ENCODE measurements at regions not wholly inside any gene's neighbourhood (a gene's known extent, or its start where the extent isn't known, plus 50 kb on each side); places are given as distances from the start of the nearest gene placed in this dataset.

DNA sequence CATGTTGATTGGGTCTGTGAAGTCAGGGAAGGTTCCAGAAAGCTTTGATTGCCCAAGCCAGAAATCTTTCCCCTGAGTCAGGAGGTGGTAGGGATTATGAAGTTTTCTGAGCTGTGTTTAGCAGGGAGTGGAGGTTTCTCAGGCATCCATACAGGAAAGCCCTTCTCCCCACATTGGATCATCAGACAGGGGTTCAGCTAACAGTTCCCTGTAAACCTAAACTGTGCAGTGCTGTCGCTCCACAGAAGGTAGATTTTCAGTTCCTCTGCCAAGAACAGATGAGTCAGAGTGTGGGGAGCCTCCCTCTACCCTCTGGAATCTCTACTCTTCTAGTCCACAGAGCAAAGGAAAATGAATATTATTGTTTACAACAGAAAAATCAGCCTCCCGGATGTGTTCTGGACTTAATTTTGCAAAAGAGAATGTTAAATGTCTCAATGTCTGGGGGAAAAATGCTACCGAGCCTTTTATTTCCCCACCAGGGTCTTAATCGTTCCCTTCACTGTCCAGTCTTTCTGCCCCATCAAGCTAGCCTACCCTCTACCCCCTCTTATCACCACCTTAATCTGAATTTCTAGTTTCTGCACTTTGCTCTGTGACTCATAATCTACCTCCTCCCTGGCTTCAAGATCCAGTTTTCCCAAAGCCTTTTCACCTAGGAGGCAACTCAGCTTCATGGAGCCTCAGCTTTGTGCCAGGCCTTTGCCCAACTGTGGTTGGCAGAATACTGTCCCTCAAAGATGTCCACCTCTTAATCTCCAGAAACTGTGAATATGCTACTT is 355.6 kb downstream of the PRDM2 start:
- DNase-seq: no peak

DNA sequence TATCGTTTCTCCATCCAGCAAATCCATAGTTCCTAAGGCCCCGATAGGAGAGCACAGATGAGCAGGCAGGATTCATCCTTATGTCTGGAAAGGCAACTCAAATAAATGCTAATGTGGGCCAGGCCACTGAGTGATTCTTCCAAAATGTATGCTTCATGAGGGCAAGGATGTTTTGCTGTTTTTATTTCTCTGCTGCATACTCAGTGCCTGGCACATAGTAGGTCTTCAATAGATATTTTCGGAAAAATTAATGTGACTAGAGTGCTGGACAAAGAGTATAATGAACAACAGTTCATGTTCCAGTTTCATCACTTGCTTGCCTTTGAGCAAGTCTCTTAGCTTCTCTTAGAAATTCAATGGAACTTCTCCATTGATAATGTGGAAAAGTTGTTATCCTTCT is 357.7 kb downstream of the PRDM2 start:
- no peak for DNase-seq

DNA sequence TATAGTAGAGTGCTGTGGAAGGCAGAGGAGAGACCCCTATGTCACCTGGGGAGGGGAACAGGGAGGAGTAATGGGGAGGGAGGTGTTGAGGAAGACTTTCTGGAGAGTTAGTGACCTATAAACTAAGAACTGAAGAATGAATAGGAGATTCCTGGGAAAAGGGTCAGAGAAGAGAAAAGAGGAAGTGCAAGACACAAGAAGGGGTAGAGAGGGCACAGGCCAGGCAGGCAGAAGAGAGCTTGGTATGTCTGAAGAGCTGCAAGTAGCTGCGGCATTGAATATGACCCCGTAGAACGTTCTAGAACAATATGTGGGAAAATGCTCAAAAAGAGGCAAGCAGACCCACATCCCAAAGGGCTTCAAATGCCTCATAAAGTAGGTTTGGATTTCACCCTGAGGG is 361.2 kb downstream of the PRDM2 start:
- no peak for DNase-seq

DNA sequence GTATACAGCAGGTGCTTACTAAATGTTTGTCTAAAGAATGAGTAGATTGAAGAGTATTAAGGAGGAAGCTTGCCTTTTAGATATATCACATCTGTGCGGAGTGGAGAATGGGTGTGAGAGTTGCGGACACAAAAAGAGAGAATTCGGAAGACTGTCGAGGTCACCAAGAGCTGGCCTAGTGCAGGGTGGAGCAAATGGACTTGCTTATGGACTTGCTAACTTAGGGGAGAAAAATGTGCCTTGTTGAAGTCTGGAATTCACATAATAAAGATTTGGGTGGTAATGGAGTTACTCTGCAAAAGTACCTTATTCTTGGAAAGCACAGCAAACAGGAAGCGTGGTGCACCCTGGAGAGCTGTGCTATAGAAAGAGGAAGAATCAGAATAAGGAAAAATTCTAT is 361.7 kb downstream of the PRDM2 start:
- no peak for DNase-seq

DNA sequence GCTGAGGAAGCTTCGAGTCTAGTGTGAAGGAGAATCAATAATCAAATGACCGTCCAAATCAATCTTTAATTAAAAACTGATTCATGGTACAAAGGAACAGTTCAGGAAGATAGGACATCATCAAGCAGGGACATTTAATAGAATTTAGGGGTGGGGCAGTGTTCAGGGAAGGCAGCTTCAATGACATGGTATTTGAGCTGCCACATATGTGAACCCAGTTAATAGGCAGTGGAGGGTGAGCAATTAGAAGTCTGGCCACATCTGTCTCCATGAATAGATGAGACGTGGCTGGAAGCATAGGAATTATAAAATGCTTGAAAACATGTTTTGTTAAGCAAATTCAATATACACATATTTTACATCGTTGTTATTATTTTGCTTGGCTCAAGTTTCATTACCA is 362.7 kb downstream of the PRDM2 start:
- no peak for DNase-seq

DNA sequence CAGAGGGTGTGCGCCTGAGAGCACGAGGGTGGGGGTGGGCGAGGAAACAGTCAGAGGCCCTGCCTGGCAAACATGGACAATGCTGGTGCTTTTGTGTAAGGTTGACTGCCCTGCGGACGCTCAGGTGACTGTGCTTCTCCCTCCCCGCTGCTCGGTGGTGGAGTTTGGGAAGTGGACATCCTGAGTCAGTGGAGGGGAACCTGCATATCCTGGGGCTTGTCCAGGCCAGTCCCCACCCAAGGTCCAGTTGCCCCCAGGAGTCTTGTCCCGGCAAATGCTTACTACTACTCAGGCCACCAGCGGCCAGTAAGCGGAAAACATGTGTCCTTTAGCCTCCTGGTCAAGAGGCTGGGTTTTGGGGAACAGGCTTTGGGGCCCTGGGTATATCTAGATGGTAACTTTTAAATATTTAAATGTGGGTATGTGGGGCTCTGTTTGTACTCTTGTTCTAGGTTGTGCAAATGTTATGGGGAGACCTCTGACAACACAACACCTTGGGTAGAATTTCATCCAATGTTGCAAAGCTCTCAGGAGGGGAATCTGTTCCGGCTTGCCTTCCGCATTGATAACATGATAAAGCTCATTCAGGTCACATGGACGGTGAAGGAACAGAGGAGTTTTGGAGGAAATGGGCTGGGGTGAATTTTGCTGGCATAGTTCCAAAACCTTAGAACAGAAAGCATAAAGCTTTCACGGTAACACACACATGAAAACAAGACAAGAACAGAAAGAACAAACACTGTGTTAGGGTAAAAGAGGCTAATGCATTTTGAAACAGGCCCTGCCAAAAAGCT is 364.9 kb downstream of the PRDM2 start:
- no peak for DNase-seq

DNA sequence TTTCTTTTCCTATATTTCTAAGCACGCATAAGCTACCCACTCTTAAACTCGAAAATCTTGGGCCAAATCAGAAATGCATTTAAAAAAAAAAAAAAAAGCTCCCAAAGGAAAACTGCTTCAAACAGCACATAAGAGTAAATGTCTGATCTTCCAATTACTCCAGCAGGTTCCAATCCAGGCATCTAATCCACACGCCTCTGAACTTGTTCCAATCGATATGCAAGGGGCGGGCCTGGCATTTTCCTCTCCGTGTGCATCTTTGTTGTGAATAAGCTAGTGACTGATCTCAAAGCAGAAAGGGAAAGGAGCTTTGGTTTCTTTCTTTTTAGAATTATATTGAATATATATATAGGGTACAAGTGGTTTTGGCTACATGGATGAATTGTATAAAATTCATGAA is 365.5 kb downstream of the PRDM2 start:
- no peak for DNase-seq

DNA sequence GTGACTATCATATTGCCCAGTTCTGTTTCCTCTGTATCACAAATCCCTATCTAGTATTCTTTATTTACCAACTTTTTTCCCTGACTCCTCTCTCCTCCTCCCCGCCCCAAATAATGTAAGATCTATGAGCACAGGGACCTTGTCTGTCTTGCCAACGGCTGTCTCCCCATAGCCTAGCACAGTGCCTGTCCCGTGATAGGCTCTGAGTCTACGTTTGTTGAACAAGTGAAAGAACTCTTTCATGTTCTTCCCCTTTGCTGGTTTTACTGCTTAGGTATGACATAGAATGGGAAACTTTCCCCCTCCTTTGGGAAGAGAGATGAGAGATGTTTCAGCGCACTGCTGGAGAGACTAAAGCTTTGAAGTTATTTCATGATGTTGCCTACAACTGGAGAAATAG is 367.0 kb downstream of the PRDM2 start:
- DNase-seq: no peak

DNA sequence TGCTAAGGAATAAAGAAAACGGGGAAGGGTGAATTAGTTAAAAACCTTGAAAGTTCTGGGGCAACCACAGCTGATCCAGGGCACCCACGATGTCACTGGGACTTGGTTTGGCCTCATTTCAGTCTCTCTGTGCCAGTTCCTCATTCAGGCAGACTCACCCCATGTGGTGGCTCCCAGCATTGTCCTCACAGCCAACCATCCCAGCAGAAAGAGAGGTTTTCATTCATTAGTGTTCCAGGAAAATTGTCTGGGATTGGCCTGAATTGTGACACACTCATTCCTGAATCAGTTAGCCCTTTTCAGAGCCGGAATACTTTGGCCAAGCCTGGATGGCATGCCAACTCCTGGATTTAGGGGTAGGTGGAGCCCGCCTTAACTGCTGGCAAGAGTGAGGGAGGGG is 367.7 kb downstream of the PRDM2 start:
- DNase-seq: no peak

DNA sequence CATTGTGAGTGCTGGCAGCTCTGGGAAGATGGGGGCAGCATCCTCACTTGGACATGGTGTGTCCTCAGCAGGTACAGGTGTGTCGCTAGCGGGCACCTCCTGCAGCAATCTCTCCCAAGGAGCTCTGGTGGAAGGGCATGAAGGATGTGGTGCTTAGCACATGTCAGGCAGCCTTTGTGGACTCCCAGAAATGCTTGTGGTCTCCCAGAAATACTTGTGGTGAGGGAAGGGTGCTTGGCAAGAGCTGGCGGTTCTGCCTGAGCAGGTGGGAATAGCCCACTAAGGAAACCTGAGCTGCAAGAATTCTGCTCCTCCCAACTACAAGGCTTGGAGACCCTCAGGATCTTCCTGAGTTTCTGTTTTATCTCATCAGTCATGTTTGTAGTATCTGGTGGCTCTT is 371.6 kb downstream of the PRDM2 start:
- DNase-seq: no peak

DNA sequence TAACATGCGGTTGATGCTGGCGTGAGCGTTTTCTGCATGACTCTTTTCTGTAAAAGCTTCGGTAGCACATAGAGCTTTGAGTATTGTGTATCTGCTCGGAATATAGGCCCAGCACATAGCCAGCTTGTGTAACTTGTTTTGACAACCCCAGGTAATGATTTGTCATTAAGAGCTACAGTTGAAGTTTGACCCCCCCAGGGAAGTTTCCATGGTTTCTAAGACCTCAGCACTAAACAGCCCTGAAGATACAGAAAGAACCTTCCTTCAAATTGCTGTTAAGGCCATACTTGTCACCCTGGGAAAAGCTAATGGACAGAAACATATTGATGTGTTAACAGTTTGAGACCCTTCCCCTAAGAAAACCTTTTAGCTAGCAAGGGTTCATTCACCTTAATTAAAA is 380.7 kb downstream of the PRDM2 start:
- no peak for DNase-seq

DNA sequence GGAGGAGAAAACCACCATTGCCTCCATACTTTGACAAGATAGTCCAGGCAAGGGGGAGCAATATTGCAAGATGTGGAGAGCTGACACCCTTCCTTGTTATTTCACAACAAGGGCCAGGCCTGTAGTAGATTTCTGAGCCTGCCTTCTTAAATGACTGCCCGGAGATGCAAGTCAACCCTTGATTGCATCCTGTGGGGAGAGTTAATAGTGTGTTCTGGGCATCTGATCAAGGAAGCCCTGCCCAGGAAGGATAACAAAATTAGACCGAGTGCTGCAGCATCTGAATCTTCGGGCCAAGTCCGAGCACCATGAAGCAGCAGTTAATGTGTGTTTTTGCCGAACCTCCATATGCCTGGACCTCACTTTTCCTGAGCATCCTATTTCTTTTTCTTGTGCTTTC is 382.3 kb downstream of the PRDM2 start:
- no peak for DNase-seq

DNA sequence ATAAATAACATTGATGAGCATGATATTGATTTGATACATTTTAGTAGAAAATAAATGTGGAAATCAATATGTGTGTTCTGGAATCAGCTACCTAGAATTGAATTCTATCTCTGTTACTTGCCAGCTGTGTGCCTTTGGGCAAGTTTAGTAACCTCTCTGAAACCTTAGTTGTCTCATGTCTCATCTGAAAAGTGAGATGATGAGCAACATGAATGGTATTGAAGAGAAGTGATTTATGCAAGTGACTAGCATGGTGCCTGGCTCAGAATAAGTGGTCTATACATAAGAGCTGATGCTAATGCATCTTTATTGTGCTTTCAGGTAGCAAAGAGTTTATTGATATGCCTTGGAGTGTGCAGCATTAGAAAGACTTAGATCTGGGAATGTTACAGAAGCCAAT is 383.3 kb downstream of the PRDM2 start:
- no peak for DNase-seq

DNA sequence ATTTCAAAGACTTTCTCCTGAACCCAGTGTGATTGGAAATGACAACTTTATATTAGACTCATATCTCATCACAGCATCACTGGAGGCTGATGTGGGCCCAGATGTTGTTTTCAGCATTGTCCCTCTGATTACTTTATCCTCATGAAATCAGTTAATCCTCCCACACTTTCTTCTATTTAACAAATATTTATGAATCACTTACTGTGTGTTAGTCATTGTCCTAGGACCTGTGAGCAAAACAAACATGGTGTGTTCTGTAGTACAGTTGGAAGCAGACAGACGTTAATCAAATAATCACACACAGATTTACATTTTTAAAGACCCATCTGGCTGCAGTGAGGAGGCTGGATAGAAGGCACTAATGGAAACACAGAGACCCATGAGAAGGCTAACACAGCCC is 383.7 kb downstream of the PRDM2 start:
- DNase-seq: no peak

DNA sequence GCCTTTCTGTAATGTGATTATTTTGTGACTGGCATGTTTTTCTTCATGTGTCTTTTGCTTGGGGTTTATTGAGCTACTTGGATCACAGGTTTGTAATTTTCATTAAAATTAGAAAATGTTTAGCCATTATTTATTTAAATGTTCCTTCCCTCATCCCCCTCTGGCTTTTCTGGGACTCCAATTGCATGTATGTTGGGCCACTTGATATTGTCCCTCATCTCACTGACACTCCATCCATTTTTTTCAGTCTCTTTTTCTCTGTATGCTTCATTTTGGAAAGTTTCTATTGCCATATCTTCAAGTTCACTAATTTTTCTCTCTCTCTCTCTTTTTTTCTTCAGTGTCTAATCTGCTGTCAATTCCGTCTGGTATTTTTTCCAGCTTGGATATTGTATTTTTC is 390.1 kb downstream of the PRDM2 start:
- no peak for DNase-seq

DNA sequence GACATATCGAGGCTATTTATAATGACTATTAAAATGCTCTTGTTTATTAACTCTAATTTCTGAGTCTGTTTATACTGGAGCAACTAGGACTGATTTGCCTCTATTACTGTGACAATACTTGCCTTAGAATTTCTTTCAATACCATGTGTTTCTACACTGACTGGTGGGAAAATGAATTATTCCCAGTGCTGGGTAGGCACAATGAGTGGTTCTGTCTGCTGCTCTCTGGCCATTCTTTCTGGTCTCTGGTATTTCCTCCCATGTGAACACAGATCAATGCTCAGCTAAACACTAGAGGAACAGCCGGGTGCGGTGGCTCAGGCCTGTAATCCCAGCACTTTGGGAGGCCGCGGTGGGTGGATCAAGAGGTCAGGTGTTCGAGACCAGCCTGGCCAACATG is 390.5 kb downstream of the PRDM2 start:
- DNase-seq: no peak

DNA sequence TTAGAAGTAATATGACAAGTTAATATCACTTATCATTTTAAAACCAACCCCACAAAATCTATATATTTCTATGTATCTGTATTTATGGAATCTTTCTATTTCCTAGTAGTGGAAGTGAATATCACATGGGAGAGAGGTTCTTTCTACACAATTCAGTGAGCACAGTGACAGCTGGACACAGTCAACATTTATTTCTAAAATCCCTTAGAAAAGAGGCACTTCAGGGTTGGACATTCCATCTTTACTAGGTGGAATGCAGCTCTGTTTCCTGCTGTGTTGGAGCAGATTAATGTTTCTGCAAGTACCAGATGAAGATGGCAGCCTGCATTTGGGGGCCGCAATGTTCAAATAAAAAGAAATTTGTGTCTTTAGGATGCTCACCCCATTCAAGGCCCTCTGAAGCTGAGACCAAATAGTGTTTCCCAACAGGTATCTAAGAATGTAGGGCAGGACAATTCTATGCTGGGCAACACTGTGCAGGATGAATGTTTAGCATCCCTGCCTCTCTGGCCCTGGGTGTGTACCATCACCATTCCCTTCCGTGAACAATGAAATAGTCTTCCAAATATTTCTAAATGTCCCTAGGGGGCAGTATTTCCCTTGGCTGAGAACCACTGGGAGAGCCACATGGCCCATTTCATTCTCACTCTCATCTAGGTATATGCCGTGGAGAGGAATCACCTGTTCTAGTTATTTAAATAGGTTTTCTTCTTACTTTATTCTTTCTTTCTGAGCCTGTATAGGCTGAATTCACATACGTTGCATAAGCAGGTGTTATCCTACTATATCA is 394.8 kb downstream of the PRDM2 start:
- DNase-seq: no peak

DNA sequence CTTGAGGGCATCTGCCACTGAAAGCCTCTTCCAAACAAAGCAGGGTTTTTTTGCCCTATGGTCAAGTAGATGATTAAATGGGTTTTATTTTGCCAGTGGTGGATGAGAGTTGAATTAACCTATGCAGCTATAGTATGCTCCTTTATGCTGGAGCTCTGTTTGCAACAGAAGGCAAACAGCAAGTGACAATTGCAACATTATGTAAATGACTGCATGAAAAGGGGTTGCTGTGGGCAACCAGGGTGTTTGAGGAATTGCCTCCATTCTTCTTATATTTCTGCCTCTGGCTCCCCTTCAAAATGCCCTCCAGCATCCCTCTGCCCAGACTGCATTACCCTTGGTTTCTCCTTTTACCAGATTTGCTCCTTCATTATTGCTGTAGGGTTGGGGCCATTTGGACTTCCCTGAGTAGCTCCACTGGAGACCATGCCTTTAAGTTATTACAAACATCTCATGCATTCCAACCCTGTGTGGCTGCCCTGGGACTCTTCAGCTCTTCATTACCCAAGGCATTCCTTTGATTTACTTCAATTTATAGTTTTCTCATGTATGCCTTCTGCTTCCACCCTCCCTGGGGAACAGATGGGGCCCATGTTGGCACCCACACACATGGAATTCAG is 398.4 kb downstream of the PRDM2 start:
- no peak for DNase-seq

DNA sequence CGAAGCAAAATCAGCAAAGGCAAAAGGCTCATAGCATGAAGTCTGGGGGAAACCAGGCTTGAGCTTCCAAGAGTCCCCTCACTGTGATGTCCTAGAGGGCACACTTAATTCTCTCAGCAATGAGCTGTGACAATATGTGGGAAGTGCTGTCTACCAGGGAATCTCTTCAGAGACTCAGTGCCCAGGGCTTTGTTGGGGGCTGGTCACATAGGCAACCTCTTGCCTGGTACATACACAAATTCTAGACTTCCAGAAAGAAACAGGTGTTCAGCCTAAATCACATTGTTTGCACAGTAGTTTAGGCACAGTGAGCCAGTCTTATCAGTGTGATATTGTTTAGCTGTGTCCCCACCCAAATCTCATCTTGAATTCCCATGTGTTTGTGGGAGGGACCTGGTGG is 400.5 kb downstream of the PRDM2 start:
- DNase-seq: no peak

DNA sequence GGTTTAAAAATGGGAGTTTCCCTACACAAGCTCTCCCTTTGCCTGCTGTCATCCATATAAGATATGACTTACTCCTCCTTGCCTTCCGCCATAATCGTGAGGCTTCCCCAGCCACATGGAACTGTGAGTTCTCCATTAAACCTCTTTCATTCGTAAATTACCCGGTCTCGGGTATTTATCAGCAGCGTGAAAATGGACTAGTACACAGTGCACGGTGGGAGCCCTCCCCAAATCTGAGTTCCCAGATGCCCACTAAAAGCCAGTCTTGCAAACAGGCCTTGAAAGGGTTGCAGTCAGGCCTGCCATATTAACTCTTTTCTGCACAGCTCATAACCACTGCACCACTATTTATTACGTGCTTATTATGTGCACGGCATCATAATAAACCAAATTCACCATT is 400.9 kb downstream of the PRDM2 start:
- no peak for DNase-seq

DNA sequence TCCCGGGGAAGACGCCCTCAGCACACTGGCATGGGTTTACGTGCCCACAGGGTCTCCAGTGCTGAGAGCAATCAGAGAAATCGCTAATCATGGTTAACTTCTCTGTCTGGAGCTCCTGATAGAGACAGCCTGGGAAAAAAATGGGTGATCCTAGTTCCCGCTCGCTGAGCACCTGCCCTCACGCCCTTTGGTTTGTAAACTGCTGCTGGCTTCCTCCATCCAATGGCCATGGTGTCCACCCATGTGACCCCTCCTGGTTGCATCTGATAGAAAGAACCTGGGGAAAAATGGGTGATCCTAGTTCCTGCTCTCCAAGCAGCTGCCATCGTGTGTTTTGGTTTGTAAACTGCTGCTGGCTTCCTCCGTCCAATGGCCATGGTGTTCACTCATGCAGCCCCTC is 402.2 kb downstream of the PRDM2 start:
- DNase-seq: no peak

DNA sequence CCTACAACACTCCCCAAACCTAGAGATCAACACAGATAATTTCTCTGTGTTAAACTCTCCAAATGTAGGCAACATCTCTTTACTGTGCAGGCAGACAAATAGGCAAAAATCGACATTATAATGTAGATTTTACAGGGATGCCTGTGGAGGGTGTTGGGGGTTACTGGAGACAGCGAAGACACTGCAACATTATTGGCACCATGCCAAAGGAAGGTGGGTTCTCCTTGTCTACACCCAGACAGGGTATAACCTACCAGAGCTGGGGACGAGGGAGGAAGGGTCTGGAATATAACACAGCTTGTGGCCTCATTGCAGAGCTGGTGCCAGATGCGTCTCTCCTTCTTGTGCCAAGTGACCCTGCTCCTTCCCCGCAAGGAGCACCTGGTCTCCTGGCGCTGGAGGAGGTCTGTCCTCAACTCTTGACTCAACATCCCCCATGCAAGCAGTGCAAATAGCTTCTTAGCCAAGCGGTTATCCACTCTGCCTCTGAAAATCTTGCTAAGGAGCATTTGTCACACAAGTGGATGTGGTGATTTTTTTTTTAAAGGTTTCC is 404.0 kb downstream of the PRDM2 start:
- DNase-seq: no peak

DNA sequence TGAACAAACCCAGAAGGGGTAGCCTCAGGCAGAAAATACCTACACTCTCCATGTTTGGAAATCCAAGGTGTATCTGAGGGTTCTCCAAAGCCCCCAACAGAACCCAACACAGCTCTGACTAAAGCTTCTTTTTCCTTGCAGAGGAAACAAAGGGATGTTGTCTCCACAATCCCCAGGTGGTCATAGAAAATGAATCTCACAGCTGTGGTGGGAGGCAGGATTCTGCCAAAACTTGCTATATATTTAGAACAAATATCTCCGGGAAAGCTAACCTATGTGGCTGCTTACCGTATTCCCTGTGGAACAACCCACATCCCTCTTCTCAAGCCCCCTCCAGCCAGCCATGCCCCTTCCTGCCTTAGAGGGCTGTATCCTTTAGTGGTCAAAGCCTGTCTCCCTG is 406.1 kb downstream of the PRDM2 start:
- no peak for DNase-seq
